HG03439 (cell line): ENCODE measurements at regions not wholly inside any gene's neighbourhood (a gene's known extent, or its start where the extent isn't known, plus 50 kb on each side); places are given as distances from the start of the nearest gene placed in this dataset.

Source experiments
- ATAC-seq: cut with Tn5 transposase; IDR thresholded peaks from one replicate; pipeline ENCODE4 v1.9.1; 2021; ENCODE audit warnings: mild to moderate bottlenecking, moderate library complexity; ENCODE audit not compliant: unreplicated experiment

GRCh38 chrX:39829965-39830364 lies 267.8 kb downstream of the BCOR start:
- ATAC-seq: no peak

GRCh38 chrX:39830414-39830813 lies 267.3 kb downstream of the BCOR start:
- no peak for ATAC-seq

- ATAC-seq: no peak
Observed at GRCh38 chrX:39832211-39832610, 265.5 kb downstream of the BCOR start.

GRCh38 chrX:39834600-39834999 lies 263.2 kb downstream of the BCOR start:
- ATAC-seq: no peak

GRCh38 chrX:39835241-39835640 lies 262.5 kb downstream of the BCOR start:
- no peak for ATAC-seq

GRCh38 chrX:39835776-39836175 lies 262.0 kb downstream of the BCOR start:
- no peak for ATAC-seq

GRCh38 chrX:39836802-39837420 lies 260.8 kb downstream of the BCOR start:
- no peak for ATAC-seq

GRCh38 chrX:39837688-39838087 lies 260.1 kb downstream of the BCOR start:
- ATAC-seq: no peak

- no peak for ATAC-seq
Observed at GRCh38 chrX:39839371-39839770, 258.4 kb downstream of the BCOR start.

GRCh38 chrX:39840133-39840532 lies 257.6 kb downstream of the BCOR start:
- no peak for ATAC-seq

- no peak for ATAC-seq
Observed at GRCh38 chrX:39840581-39841093, 257.1 kb downstream of the BCOR start.

- no peak for ATAC-seq
Observed at GRCh38 chrX:39841604-39842003, 256.2 kb downstream of the BCOR start.

GRCh38 chrX:39842281-39842973 lies 255.3 kb downstream of the BCOR start:
- ATAC-seq: no peak

GRCh38 chrX:39843318-39843717 lies 254.4 kb downstream of the BCOR start:
- ATAC-seq: no peak

GRCh38 chrX:39845233-39845632 lies 252.5 kb downstream of the BCOR start:
- no peak for ATAC-seq

- no peak for ATAC-seq
Observed at GRCh38 chrX:39846460-39846859, 251.3 kb downstream of the BCOR start.

GRCh38 chrX:39848243-39848642 lies 249.5 kb downstream of the BCOR start:
- ATAC-seq: no peak

- ATAC-seq: no peak
Observed at GRCh38 chrX:39848900-39849299, 248.9 kb downstream of the BCOR start.

GRCh38 chrX:39850209-39850608 lies 247.5 kb downstream of the BCOR start:
- ATAC-seq: no peak

- ATAC-seq: no peak
Observed at GRCh38 chrX:39850630-39851152, 247.1 kb downstream of the BCOR start.

- ATAC-seq: no peak
Observed at GRCh38 chrX:39851745-39852455, 245.9 kb downstream of the BCOR start.

- ATAC-seq: no peak
Observed at GRCh38 chrX:39852491-39852890, 245.3 kb downstream of the BCOR start.
